ENCODE measurements at regions not wholly inside any gene's neighbourhood (a gene's known extent, or its start where the extent isn't known, plus 50 kb on each side); places are given as distances from the start of the nearest gene placed in this dataset.

DNA sequence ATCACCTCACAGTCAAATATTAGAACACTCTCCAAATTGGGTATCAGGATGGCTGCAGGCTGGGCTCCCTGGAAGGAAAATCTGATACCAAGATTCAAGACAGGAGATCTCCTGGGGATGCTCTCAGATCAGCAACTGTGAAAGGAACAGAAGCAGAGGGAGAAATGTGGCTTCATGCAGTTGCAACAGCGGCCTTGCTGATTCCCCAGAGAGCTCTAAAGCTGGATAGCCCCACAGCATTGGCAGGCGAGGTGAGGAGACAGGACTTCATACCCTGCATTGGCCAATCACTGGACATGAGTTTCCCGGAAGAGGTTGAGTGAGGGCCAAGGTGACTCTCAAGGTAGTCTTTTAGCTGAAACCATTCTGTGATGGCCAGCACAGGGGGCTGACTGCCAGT is 190.6 kb downstream of the PTPN20 start:
- DNase-seq (ENCODE audit: low read depth in 1 of 2, low spot score in 1 of 2) = no peak

DNA sequence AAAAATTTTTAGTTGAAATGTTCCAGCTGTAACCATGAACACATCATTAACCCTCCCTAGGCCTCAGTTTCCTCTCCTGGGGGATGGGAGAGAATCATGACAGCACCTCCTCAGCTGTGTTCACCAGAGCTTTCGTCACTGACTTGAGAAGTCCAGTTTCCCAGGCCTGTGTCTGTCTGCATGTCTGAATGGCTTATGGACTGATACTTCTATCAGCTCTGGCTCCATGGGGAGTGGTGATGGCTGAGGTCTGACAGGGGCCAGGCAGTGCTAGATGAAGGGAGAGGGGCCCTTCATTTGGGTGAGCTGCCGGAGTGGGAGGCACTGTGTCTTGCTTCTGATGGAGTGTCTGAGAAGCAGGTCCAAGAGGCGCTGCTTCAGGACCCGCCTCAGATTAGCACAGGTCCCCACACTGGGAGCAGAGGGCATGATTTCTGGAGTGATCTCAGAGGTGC is 192.9 kb downstream of the PTPN20 start:
- no peak for DNase-seq (ENCODE audit: low read depth in 1 of 2, low spot score in 1 of 2)

DNA sequence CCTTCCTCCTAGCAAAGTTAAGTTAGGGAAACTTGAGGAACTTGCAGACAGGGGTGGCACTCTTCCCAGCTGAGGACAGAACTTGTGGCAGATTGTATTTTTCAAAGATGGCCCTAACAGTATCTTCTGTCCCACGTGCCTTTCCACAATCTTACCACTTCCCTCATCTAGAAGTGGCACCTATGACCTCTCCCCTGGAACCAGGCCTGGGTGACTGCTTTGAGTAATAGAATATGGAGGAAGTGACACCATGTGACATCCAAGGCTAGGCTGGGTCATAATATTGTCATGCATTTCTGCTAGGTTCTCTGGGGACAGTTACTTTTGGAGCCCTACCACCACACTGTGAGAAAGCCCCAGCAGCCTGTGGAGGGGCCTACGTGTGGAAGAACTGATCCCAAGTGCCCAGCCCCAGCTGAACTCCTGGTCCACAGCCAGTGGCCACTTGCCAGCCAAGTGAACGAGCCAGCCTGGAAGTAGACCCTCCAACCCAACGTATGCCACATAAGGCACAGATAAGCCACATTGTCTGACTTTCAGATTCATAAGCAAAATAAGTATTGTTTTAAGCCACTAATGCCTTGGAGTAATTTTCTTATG is 193.7 kb downstream of the PTPN20 start:
- DNase-seq (ENCODE audit: low read depth in 1 of 2, low spot score in 1 of 2) = no peak

DNA sequence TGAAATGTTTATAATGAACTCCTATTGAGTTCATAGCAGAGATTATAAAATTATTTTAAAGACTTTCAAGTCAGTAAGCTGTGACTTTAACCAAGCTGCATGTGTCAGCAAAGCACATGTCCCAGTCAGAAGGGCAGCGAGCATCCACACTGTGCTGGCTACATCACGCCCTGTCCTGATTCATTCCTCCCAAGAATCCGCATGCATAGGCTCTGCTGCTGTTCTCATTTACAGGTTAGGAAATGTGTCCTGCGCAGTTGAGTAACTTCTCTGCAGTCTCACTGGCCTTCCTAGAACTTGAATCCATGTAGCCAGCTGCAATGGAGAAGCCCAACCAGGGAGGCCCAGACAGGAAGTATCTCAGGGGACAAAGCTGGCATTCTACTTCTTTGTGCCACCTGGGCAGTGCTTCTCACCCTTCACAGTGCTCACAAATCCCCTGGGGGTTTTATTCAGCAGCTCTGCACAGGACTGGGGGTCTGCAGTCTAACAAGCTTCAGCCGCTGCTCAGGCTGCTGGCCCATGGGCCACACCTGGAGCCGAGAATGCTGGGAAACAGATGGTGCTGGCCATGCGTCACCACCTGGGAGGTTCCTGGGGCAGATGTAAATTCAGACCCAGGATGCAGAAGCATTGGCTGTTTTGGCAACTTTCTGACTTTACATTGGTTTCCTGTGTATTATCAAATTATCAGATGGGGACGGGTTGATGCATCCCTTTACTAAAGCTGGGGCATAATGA is 192.8 kb upstream of the GDF10 start:
- no peak for DNase-seq (ENCODE audit: low read depth in 1 of 2, low spot score in 1 of 2)

DNA sequence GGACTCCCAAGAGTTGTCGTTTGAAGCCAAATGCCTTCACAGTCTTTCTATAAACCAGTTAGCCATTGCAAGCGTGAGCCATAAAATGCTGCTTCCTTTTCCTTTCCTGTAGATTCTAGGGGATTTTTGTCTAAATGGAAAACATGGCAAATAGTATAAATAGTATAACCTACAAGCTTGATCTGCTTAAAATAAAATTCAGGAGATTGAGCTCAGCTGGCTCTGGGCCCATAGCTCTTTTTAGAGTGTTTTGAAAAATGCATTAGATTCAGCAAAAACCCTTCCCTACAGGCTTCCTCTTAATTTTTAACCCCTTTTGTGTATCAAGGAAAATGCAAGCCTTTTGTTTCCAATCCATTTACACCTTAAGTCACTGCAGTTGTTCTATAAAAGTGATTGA is 190.1 kb upstream of the GDF10 start:
- no peak for DNase-seq (ENCODE audit: low read depth in 1 of 2, low spot score in 1 of 2)

DNA sequence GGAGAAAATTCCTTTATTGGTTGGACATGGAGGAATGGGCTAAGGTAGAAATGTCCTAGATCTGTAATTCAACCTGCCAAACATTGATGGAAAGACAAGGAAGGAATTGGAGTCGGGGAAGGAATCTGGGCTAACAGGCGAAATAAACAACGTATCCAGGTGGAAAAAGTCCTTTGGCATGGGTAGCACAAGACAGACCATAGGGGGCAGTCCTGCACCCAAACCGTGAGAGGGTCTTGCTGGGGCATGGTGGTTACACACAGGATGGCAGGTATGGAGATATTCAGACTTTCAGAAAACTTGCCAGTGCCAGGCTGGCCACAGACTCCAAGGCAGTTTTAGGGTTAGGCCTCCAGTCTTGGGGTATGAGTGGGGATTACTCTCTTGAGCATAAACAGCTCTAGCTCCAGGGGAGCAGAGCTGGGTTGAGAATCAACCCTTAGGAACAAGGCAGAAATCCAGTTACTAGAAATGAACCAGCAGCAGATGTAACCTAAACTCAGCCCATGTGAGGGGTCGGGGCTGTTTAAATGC is 188.6 kb upstream of the GDF10 start:
- no peak for DNase-seq (ENCODE audit: low read depth in 1 of 2, low spot score in 1 of 2)

DNA sequence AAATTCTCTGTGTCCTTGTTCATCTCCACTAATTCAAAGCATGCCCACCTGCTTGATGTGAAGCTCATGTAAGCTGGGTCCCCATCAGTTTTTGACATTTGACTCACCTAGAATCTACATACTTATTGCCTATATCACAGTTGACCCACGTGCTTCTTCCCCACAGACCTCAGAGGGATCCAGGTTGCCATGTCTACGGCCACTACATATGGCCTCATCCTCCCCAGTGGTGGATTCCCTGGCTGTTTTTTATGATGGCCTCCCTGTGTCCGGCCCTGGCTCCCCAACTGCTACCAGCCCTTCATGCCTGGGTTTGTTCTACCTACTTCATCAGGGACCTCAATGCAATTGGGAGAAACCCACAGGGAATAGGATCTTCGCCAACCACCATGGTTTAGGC is 187.4 kb upstream of the GDF10 start:
- DNase-seq (ENCODE audit: low read depth in 1 of 2, low spot score in 1 of 2) = no peak

DNA sequence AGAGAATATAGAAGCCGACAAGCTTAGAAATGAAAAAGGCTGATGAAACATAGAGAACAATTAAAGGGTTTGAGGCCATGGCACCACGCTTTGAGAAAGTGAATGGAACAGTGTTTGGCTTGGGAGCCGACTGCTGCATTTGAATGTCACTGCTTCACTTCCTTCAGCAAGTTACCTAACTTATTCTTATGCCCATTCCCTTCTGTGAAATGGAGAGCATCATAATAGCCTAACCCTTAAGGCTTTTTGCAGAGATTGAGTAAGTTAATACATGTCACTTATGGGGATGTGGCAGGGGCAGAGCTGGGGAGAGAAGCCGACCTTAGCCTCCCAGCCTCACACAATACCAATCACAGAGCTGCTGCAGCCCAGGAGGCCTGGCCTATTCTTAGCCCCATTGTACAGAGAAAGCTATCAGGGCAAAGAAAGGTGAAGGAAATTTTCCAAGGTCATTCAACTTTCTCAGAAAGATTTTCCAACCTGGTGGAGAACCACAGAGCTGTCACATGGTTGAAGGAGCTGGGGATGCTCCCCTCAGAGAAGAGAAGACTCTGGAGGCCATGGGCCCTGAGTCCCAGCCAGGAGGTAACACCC is 186.0 kb upstream of the GDF10 start:
- DNase-seq (ENCODE audit: low read depth in 1 of 2, low spot score in 1 of 2) = no peak

DNA sequence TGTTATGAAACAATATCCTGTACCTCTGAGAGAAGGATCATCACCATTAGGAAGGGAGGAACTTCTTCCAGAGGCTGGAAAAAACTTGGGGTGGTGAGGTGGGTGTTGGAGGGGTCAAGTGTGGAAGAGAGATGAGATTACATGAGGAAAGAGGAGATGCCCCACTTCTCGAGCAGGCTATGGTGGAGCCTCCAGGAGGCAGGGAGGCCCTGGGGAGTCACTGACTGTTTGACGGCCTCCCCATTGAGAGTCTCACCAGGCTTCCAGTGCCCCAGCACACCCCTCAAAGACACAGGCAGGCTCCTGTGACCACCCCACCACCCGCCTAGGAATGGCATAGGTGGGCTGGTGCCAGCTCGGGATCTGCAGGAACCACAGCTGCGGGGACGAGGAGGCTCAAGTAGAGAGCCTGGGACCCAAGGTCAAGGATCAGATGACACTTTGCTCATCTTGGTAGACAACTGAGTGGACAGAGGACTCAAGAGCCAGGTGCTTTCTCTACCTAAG is 185.3 kb upstream of the GDF10 start:
- DNase-seq (ENCODE audit: low read depth in 1 of 2, low spot score in 1 of 2) = no peak

DNA sequence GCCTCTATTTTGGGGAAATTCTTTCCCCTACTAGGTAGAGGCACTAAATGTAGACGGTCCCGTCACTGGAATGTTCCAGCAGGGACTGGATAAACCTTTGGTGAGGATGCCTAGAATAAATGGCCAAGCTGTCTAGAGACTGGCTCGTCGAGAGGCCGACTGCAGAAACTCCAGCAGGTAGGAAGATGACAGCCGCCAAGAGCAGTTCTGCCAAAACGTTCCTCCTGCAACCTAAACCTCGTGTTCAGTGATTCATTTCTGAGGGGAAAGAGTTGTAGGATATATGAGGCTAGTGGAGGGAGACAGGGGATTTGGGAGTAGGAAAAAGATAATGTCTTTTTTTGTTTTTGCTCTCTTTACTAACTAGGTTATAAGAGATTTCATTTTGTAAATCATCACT is 184.7 kb upstream of the GDF10 start:
- DNase-seq (ENCODE audit: low read depth in 1 of 2, low spot score in 1 of 2) = no peak

DNA sequence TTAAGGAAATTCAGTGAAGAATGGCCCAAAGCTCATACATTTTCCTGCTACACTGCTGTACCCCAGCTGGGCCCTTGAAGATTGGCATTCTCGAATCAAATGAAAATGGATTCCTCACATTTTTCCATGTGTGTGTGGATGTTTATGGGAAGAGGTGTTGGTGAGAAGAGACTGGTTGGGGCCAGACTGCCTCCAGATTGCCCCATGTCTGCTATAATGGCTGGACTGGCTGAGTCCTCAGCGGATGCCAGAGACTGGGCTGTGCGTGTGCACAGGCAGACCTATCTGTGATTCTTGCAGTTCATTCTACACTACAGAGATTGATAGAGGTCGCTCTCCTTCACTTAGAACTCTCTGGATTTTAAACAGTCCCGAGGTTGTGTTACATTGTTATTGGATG is 183.6 kb upstream of the GDF10 start:
- no peak for DNase-seq (ENCODE audit: low read depth in 1 of 2, low spot score in 1 of 2)

DNA sequence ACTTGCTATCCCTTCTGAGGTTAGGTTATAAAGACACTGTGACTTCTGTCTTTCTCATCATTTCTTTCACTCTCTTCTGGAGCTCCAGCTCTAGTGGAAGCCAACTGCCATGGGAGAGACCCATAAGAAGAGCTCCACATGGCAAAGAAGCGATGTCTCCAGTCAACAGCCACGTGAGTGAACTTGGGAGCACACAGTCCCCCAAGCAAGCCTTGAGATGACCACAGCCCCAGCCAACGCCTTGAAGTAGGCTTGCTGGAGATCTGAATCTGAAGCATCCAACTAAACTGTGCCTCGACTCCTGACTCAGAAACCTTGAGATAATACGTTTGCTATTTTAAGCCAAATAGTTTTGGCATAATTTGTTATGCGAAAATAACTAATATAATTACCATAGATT is 181.7 kb upstream of the GDF10 start:
- DNase-seq (ENCODE audit: low read depth in 1 of 2, low spot score in 1 of 2) = no peak

DNA sequence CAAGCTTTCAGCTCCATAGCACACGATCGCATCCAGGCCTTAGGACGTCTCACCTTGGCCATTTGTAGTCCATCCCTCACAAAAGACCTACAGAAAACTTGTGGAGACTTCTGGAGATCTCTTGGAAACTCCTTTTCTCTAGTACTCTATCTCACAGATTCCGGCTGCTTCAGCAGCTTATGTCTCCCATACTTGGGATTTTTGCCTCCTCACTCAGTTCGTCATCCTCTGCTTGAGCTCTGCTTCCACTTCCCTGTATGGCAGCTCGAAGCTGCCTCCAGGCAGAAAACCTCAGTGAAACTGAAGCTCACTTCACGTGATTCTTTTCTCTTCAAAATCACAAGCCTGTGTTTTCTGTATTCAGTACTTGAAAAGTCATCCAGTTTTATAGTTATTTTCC is 178.7 kb upstream of the GDF10 start:
- no peak for DNase-seq (ENCODE audit: low read depth in 1 of 2, low spot score in 1 of 2)

DNA sequence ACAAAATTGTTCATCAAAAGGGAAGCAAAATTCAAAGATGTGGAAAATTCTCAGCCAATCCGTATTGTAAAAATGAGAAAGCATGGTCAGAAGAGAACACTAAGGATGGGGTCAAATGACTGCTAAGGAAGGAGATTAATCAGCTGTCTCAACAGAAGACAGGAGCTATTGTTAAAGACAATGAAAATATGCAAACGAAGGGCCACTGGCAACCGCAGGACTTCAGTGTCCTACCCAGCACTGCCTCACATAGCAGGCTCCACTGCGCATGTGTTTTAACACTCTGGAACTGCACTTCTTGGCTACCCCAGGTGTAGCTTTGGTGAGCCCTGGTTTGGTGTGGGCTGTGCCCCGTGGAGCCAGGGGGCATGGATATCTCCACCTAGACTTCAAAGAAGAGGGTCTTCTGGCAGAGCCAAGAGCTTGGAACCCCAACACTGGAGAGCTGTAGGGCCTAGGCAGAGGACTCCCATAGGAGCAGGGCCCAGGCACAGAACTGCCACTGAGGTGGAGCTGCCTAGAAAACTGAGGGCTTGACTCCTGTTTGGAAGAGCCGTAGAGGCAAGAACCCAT is 176.2 kb upstream of the GDF10 start:
- DNase-seq (ENCODE audit: low read depth in 1 of 2, low spot score in 1 of 2) = no peak

DNA sequence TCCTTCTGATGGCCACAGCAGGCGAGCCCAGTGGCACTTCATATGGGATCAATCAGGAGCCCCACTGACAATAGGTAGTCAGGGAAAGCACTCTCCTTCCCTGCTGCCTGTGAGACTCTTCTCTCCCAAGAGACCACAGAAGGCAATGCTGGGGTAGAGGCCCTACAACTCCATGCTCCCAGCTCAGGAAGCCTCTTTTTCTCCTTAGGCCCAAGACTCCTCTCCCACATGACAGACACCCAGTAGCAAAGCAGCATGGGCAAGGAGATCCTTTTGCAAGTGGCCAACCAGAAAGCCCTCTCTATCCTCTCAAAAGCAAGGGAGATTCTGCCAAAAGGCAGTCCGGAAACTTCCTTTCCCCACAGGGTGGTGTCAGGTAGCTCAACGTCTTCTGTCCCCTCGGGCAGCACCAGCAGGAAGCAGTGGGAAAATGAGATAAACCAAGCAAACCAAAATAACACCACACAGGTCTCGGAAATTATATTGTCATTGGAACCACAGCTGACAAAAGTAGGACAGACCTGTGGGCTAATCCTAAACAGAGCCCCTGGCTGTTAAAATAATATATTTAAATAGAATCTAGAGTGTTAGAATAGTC is 172.7 kb upstream of the GDF10 start:
- DNase-seq (ENCODE audit: low read depth in 1 of 2, low spot score in 1 of 2) = no peak

DNA sequence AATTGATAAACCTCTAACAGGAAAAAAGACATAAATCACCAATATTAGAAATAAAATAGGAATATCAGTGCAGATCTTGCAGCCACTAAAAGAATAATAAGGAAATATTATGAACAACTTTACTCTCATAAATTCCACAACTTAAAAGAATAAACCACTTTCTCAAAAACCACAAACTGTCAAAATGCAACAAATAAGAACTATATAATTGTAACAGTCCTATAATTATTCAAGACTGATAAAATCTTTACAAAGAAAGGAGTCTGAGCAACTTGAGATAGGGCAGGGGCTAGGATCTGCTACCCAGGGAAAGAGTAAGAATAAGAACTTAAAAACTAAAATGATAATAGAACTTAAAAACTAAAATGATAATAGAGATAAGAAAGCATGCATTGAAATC is 169.5 kb upstream of the GDF10 start:
- DNase-seq (ENCODE audit: low read depth in 1 of 2, low spot score in 1 of 2) = no peak

DNA sequence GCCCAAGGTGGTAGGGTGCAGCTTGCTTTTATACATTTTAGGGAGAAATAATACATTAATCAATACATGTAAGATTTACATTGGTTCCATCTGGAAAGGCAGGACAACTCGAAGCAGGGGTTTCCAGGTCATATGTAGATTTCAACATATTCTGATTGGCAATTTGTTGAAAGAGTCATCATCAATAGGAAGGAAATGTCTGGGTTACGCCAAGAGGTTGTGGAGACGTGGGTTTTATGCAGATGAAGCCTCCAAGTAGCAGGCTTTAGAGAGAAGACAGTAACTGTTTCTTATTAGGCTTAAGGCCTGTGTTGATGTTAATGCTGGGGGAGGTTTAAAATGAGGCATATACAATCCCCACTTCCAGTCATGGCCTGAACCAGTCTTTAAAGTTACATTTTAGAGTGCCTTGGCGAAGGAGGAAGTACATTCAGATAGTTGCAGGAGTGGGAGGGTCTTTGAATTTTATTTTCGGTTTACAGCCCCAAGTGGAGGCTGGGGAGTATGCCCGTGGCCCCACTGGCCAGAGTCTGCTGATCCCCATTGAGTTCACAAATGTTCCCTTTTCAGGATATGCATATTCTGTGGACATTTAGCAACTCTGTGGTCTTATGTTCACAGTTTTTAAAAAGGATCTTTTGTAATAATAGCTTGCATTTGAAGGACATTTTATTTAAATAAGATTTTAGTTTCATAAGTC is 166.0 kb upstream of the GDF10 start:
- no peak for DNase-seq (ENCODE audit: low read depth in 1 of 2, low spot score in 1 of 2)

DNA sequence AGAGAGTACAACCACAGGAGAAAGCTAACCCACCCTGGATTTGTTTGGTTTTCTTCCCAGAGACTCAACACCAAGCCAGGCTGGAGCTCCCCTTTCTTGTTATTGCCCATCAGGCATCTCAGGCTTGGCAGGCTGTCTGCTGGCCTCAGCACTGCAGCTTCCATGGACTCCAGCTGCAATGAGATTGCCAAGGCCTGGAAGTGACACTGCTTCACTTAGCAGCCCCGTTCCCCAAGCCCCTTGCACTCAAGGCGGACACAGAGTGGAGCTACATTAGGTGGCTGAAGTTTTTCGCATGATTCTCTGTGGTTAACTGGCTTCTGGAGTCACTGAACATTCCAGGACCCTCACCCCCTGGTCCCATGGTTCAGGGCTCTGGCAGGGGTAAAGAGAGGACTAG is 163.1 kb upstream of the GDF10 start:
- no peak for DNase-seq (ENCODE audit: low read depth in 1 of 2, low spot score in 1 of 2)

DNA sequence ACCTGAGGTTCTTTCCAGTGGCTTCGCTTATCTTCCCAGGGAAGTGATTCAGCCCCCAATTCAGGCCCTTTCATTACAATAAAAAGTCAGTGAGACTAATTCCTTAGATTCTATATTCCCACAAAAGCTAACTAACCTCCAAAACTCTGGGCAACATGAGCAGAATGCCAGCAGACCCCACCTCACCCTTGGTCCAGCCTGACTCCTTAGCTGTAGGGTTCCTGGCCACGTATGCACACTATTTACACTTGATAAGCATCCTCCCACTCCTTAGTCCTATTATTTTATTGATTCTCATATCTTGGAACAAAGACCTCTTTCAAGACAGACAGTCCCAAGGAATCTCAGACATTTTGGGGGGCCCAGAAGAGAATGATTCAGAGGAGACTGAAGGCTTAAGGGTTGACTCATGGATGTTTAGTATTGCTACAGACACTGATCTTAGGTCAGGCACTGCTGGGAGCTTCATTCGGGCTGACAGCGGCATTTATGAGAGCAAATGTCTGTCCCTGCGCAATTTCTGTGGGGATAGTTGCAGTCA is 162.6 kb upstream of the GDF10 start:
- DNase-seq (ENCODE audit: low read depth in 1 of 2, low spot score in 1 of 2) = no peak

DNA sequence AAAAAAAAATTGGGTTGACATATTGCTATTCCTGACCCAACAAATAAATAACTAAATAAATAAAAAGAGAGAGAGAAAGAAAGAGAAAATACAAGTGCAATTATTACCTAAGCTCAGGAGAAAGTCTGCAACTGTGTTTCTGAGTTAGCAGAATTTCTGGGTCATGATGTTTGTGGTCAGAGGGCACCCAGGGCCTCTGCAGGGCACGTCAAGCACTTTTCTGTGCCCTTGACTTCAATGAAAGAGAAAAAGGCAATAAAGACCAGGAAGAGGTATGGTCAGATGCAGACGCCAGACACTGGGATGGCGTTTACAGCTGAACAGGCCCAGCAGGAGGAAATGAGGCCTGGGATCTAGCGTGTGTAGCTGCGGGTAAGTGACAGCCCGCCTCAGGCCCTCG is 160.9 kb upstream of the GDF10 start:
- DNase-seq (ENCODE audit: low read depth in 1 of 2, low spot score in 1 of 2) = no peak

All from stimulated activated CD4-positive, alpha-beta T cell treated with anti-CD3 and anti-CD28 coated beads, Interleukin-15, amount 100 ng/mL, for 1 hour (primary cell).